KMS-11 (cell line): ENCODE measurements at regions not wholly inside any gene's neighbourhood (a gene's known extent, or its start where the extent isn't known, plus 50 kb on each side); places are given as distances from the start of the nearest gene placed in this dataset.
"Not testable (repeated sequence)": the region's sequence is repeated elsewhere in the genome, so short reads cannot be mapped to it uniquely, and the experiment has no call there.

Source experiments
- H2AFZ ChIP-seq: fragments of 200-600 bp; sonication (generic); 2 replicates; pipeline ENCODE4 v1.6.1; 2016; ENCODE audit warnings: antibody characterized with exemption, mixed run types, low read depth
- H3K27ac ChIP-seq: fragments of 200-600 bp; sonication (generic); 2 replicates; pipeline ENCODE4 v1.6.1; 2016; ENCODE audit warnings: mild to moderate bottlenecking, mixed run types
- H3K27me3 ChIP-seq: fragments of 200-600 bp; sonication (generic); 2 replicates; pipeline ENCODE4 v1.6.1; 2017; ENCODE audit warnings: mild to moderate bottlenecking, low read depth, mixed run types, moderate library complexity; ENCODE audit not compliant: insufficient read depth
- H3K36me3 ChIP-seq: fragments of 200-600 bp; sonication (generic); 2 replicates; pipeline ENCODE4 v1.6.1; 2017; ENCODE audit warnings: mild to moderate bottlenecking, mixed run types; ENCODE audit not compliant: insufficient read depth
- H3K4me1 ChIP-seq: fragments of 200-600 bp; sonication (generic); 2 replicates; pipeline ENCODE4 v1.6.1; 2016; ENCODE audit warnings: mild to moderate bottlenecking, low read depth, mixed run types; ENCODE audit not compliant: poor library complexity, severe bottlenecking
- H3K4me2 ChIP-seq: fragments of 200-600 bp; sonication (generic); 2 replicates; pipeline ENCODE4 v1.7.0; 2016; ENCODE audit warnings: mild to moderate bottlenecking, mixed run types
- H3K4me3 ChIP-seq: fragments of 200-600 bp; sonication (generic); IDR thresholded peaks from 2 replicates; pipeline ENCODE4 v1.6.1; 2017; ENCODE audit warnings: low read depth, low read length, mixed read lengths; ENCODE audit not compliant: insufficient read depth
- H3K79me2 ChIP-seq: fragments of 200-600 bp; sonication (generic); 2 replicates; pipeline ENCODE4 v1.6.1; 2016; ENCODE audit warnings: low read depth, mixed run types; ENCODE audit not compliant: insufficient read depth
- H3K9ac ChIP-seq: fragments of 200-600 bp; sonication (generic); 2 replicates; pipeline ENCODE4 v1.6.1; 2016; ENCODE audit warnings: mild to moderate bottlenecking, mixed run types
- H4K20me1 ChIP-seq: fragments of 200-600 bp; sonication (generic); 2 replicates; pipeline ENCODE4 v1.6.1; 2016; ENCODE audit warnings: mild to moderate bottlenecking, mixed run types; ENCODE audit not compliant: insufficient read depth
- TF ChIP-seq, protein P1 (sequence below): fragments of 200-600 bp; sonication (generic); conservative IDR thresholded peaks from 2 replicates; pipeline ENCODE4 v1.6.1; 2017; ENCODE audit warnings: low read depth, mild to moderate bottlenecking, antibody characterized with exemption, low read length, moderate library complexity, mixed read lengths

DNA sequence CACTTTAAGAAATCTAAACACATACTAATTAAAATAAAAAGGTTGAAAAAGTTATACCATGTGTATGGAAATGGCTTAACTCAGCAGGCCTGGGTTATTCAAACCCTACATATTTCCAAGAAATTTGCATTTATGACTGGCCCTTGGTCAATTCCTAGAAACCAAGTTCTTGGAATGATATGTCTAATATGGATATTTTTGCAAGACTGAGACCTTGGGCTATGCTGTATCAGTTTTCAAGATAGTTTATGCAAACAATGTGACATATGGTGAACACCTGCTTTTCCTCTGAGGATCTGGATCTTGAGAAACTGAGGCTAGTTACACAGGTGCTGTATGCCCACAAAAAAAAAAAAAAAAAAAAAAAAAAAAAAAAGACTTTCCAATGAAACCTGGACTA, 536.9 kb upstream of the HS3ST5 start:
- Histone ChIP-seq H2AFZ (no peak overlapping the region), H3K36me3 (no peaks in the 10 kb centered on the region), H3K4me2 (no peak overlapping the region), H3K9ac (no peak overlapping the region), H3K4me3 (no peak overlapping the region), H3K4me1 (no peaks in the 10 kb centered on the region), H3K79me2 (no peaks in the 10 kb centered on the region), H3K27me3 (no peaks in the 10 kb centered on the region), H4K20me1 (no peaks in the 10 kb centered on the region), H3K27ac (no peak overlapping the region)
- TF ChIP-seq, protein P1, sequence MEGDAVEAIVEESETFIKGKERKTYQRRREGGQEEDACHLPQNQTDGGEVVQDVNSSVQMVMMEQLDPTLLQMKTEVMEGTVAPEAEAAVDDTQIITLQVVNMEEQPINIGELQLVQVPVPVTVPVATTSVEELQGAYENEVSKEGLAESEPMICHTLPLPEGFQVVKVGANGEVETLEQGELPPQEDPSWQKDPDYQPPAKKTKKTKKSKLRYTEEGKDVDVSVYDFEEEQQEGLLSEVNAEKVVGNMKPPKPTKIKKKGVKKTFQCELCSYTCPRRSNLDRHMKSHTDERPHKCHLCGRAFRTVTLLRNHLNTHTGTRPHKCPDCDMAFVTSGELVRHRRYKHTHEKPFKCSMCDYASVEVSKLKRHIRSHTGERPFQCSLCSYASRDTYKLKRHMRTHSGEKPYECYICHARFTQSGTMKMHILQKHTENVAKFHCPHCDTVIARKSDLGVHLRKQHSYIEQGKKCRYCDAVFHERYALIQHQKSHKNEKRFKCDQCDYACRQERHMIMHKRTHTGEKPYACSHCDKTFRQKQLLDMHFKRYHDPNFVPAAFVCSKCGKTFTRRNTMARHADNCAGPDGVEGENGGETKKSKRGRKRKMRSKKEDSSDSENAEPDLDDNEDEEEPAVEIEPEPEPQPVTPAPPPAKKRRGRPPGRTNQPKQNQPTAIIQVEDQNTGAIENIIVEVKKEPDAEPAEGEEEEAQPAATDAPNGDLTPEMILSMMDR, result no peak

DNA sequence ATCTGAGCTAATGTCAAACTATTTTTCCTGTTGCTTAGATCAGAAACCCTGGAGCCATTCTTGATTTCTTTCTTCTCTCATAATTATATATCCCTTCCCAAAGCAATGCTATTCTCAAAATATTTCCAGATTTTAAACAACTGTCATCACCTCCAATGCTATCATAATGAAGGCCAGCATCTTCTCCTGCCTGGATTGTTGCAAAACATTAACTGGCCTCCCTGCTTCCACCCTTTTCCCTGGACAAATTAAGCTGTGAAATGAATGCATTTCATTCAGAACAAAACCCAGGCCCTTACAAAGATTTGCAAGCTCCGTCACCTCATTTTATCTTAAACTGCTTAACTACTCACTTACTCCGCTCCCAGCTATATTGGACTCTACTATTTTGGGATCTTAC, 535.3 kb upstream of the HS3ST5 start:
- Histone ChIP-seq H2AFZ (no peak overlapping the region), H3K9ac (no peak overlapping the region), H3K36me3 (no peaks in the 10 kb centered on the region), H3K4me1 (no peaks in the 10 kb centered on the region), H3K27me3 (no peaks in the 10 kb centered on the region), H3K4me3 (no peak overlapping the region), H4K20me1 (no peaks in the 10 kb centered on the region), H3K4me2 (no peak overlapping the region), H3K79me2 (no peaks in the 10 kb centered on the region), H3K27ac (no peak overlapping the region)
- TF ChIP-seq, protein P1, result no peak

DNA sequence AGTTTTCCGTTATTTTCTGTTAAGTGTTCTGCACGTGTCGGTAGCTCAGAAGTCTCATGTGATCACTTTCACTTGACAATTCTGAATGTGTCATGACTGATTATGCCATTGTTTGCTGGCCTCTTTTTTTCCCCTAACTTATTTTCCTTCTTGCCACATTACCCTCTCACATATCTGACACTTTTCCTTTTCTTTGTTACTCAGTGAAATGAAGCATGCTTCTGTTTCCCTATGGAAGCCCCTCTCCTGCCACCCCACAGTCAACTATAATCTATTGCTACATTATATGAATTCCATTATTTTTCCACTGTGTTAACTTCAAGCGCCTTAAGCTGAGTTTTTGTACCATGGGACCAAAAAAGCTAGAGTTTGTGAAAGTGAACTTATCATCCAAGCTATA, 531.6 kb upstream of the HS3ST5 start:
- Histone ChIP-seq H2AFZ (no peak overlapping the region), H3K4me3 (no peak overlapping the region), H4K20me1 (no peaks in the 10 kb centered on the region), H3K79me2 (no peaks in the 10 kb centered on the region), H3K36me3 (no peaks in the 10 kb centered on the region), H3K4me2 (no peak overlapping the region), H3K27me3 (no peaks in the 10 kb centered on the region), H3K9ac (no peak overlapping the region), H3K27ac (no peak overlapping the region), H3K4me1 (no peaks in the 10 kb centered on the region)
- TF ChIP-seq, protein P1, result no peak

DNA sequence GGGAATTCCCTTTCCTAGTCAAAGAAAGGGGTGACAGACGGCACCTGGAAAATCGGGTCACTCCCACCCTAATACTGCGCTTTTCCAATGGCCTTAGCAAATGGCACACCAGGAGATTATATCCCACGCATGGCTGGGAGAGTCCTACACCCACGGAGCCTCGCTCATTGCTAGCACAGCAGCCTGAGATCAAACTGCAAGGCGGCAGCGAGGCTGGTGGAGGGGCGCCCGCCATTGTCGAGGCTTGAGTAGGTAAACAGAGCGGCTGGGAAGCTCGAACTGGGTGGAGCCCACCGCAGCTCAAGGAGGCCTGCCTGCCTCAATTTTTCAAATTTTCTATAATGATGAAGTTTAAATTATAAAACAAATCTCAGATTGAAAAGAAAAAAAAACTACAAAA, 522.7 kb upstream of the HS3ST5 start:
- not testable (repeated sequence) for H3K79me2 ChIP-seq, H3K4me1 ChIP-seq, H3K9ac ChIP-seq, H2AFZ ChIP-seq, H3K27ac ChIP-seq, H3K27me3 ChIP-seq, H4K20me1 ChIP-seq, H3K4me3 ChIP-seq, H3K36me3 ChIP-seq, H3K4me2 ChIP-seq

DNA sequence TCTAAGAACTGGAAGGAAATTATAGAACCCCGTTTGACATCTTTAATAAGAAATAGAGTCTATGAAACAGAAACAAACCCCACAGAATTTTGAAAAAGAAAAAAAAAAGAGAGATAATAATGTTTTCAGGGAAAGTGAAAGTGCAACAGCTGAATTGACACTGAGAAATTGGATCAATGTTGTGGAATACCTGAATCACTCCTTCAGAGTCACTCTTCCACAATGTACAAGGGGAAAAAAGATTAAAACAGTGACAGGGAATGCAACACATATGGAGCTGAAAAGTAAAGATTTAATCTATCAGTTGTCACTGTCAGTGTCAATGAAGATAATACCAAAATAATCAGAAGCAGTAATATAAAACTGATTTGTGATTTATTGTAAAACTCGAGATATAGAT, 520.8 kb upstream of the HS3ST5 start:
- H3K27me3 ChIP-seq, result no peaks in the 10 kb centered on the region
- H3K9ac ChIP-seq, result no peak overlapping the region
- H3K36me3 ChIP-seq, result no peaks in the 10 kb centered on the region
- H3K4me2 ChIP-seq, result no peak overlapping the region
- TF ChIP-seq, protein P1, result no peak
- H3K27ac ChIP-seq, result no peak overlapping the region
- H4K20me1 ChIP-seq, result no peaks in the 10 kb centered on the region
- no peak overlapping the region for H3K4me3 ChIP-seq
- no peaks in the 10 kb centered on the region for H3K79me2 ChIP-seq
- H2AFZ ChIP-seq, result no peak overlapping the region
- no peaks in the 10 kb centered on the region for H3K4me1 ChIP-seq
